ENCODE measurements at regions not wholly inside any gene's neighbourhood (a gene's known extent, or its start where the extent isn't known, plus 50 kb on each side); places are given as distances from the start of the nearest gene placed in this dataset.

GRCh38 chr9:31983895-31984294, 400.5 kb upstream of the ACO1 start:
- H3K27me3 ChIP-seq (replicated peaks in 1 of 4; ENCODE audit: control insufficient read depth in 3 of 4, extremely low read depth in 1 of 4, insufficient read depth in 3 of 4, low read length in 3 of 4): no peaks in the 10 kb centered on the region
- TF ChIP-seq SAP30 (IDR thresholded peaks at IDR 0.05; ENCODE audit: insufficient read depth, insufficient replicate concordance, low read length): no peak
- TF ChIP-seq RAD21 (IDR thresholded peaks at IDR 0.05 in 1 of 2, conservative IDR thresholded peaks at IDR 0.05 in 1 of 2; ENCODE audit: low read depth in 2 of 2, low read length in 2 of 2): no peak
- no peaks in the 10 kb centered on the region for H3K23me2 ChIP-seq (ENCODE audit: low read depth, low read length)
- no peak for FAIRE-seq
- H3K4me2 ChIP-seq (ENCODE audit: insufficient read depth in 1 of 2, low read depth in 2 of 2, low read length in 2 of 2): no peak overlapping the region
- no peak overlapping the region for H2AFZ ChIP-seq (ENCODE audit: low read length)
- no peaks in the 10 kb centered on the region for H4K20me1 ChIP-seq (replicated peaks in 1 of 2; ENCODE audit: control insufficient read depth in 1 of 2, insufficient read depth in 2 of 2, low read length in 2 of 2)
- H2BK12ac ChIP-seq (ENCODE audit: low read depth, low read length): no peak overlapping the region
- no peaks in the 10 kb centered on the region for H3K4me1 ChIP-seq (replicated peaks in 1 of 4; ENCODE audit: control insufficient read depth in 3 of 4, insufficient read depth in 4 of 4, low read length in 3 of 4)
- WGBS, 2 experiments (ENCODE audit: extremely low coverage in 1 of 2, insufficient coverage in 1 of 2, insufficient read length in 1 of 2, insufficient replicate concordance in 2 of 2, low coverage in 1 of 2, low lambda C conversion rate in 2 of 2, missing lambda C conversion rate in 1 of 2): 86% methylated on average over 1 of the region's 1 CpG; no CpG with 5 or more reads in 1 of the 2 experiments
- H4K91ac ChIP-seq (replicated peaks; ENCODE audit: insufficient read length, low read length): no peak overlapping the region
- no peak overlapping the region for H3K4ac ChIP-seq (replicated peaks; ENCODE audit: insufficient read length, low read depth, low read length)
- DNase-seq (ENCODE audit: low read depth in 1 of 2, low spot score in 2 of 2): no peak
- H4K5ac ChIP-seq (ENCODE audit: insufficient read length, low read depth, low read length): no peak overlapping the region
- no peak overlapping the region for H2BK15ac ChIP-seq (ENCODE audit: low read length)
- no peak overlapping the region for H3K4me3 ChIP-seq (ENCODE audit: extremely low read depth in 1 of 4, insufficient read depth in 2 of 4, low read depth in 3 of 4, low read length in 4 of 4)
- peaks cover 7 to 10% of the 10 kb centered on the region in 2 experiments for H3K9me3 ChIP-seq (ENCODE audit: insufficient read depth in 2 of 2, low read depth in 1 of 2, low read length in 1 of 2)
- POLR2A ChIA-PET (ENCODE audit: partially characterized antibody): no interaction called here
- H3K14ac ChIP-seq (ENCODE audit: insufficient read length): no peak overlapping the region
- no peaks in the 10 kb centered on the region for H3K79me2 ChIP-seq (ENCODE audit: control insufficient read depth in 1 of 2, insufficient read depth in 2 of 2, low read length in 2 of 2)
- no peak overlapping the region for H3K18ac ChIP-seq (ENCODE audit: extremely low read depth, low read length)
- H2AK5ac ChIP-seq (ENCODE audit: low read depth, low read length): no peak overlapping the region
- no peak overlapping the region for H3K9ac ChIP-seq (replicated peaks in 1 of 4; ENCODE audit: extremely low read depth in 1 of 4, low read depth in 3 of 4, low read length in 3 of 4)
- H3K36me3 ChIP-seq (ENCODE audit: control insufficient read depth in 2 of 4, insufficient read depth in 4 of 4, low read length in 3 of 4): no peaks in the 10 kb centered on the region
- no peaks in the 10 kb centered on the region for H3K79me1 ChIP-seq (ENCODE audit: low read depth, low read length)
- no peak overlapping the region for H3K56ac ChIP-seq (replicated peaks; ENCODE audit: insufficient read length, low read depth, low read length)
- H3K27ac ChIP-seq (ENCODE audit: low read depth, low read length): no peak overlapping the region
- CTCF ChIA-PET (ENCODE audit: partially characterized antibody): interaction anchor here (1.2 kb wide), 1 partner anchor 13 kb away, joined by 7 read pairs; no protein-coding TSS in a partner anchor
- no peak overlapping the region for H2BK20ac ChIP-seq (ENCODE audit: low read length)
- no peak overlapping the region for H4K8ac ChIP-seq (ENCODE audit: extremely low read depth, insufficient read depth, low read length)
- H3K23ac ChIP-seq (ENCODE audit: insufficient read length): no peak overlapping the region
- no peak overlapping the region for H2BK120ac ChIP-seq (replicated peaks; ENCODE audit: low read depth, low read length)
- H2BK5ac ChIP-seq (ENCODE audit: low read depth, low read length): no peak overlapping the region
